ENCODE measurements at regions not wholly inside any gene's neighbourhood (a gene's known extent, or its start where the extent isn't known, plus 50 kb on each side); places are given as distances from the start of the nearest gene placed in this dataset.

- no peak for DNase-seq
Measured at GRCh38 chr6:4585682-4586468, 190.3 kb upstream of the CDYL start.

GRCh38 chr6:4584801-4585200 lies 191.4 kb upstream of the CDYL start:
- no peak for DNase-seq

- DNase-seq: peak; percentile 8
Measured at GRCh38 chr6:4582506-4583417, 193.4 kb upstream of the CDYL start.

- peak; percentile 94 for DNase-seq
Measured at GRCh38 chr6:4581468-4582385, 194.5 kb upstream of the CDYL start.

- DNase-seq: no peak
Measured at GRCh38 chr6:4580361-4580760, 195.8 kb upstream of the CDYL start.

- DNase-seq: peak; percentile 69
Measured at GRCh38 chr6:4577406-4577805, 198.8 kb upstream of the CDYL start.

- no peak for DNase-seq
Measured at GRCh38 chr6:4575714-4576113, 200.5 kb upstream of the CDYL start.

GRCh38 chr6:4574007-4574406 lies 202.2 kb upstream of the CDYL start:
- no peak for DNase-seq

GRCh38 chr6:4571011-4571410 lies 205.2 kb upstream of the CDYL start:
- DNase-seq: no peak

- DNase-seq: no peak
Measured at GRCh38 chr6:4568138-4568537, 208.1 kb upstream of the CDYL start.

GRCh38 chr6:4567141-4567540 lies 209.1 kb upstream of the CDYL start:
- peak; percentile 10 for DNase-seq

- no peak for DNase-seq
Measured at GRCh38 chr6:4565301-4566250, 210.6 kb upstream of the CDYL start.

- DNase-seq: no peak
Measured at GRCh38 chr6:4564801-4565271, 211.4 kb upstream of the CDYL start.

GRCh38 chr6:4563877-4564276 lies 212.3 kb upstream of the CDYL start:
- no peak for DNase-seq

- no peak for DNase-seq
Measured at GRCh38 chr6:4563156-4563555, 213.0 kb upstream of the CDYL start.

GRCh38 chr6:4561773-4562400 lies 214.3 kb upstream of the CDYL start:
- DNase-seq: no peak

- no peak for DNase-seq
Measured at GRCh38 chr6:4561078-4561435, 215.1 kb upstream of the CDYL start.

- no peak for DNase-seq
Measured at GRCh38 chr6:4560221-4561077, 215.8 kb upstream of the CDYL start.

- no peak for DNase-seq
Measured at GRCh38 chr6:4559281-4559875, 216.8 kb upstream of the CDYL start.

- DNase-seq: no peak
Measured at GRCh38 chr6:4554645-4555044, 221.6 kb upstream of the CDYL start.
